Neural progenitor cell (in vitro differentiated cells): ENCODE measurements at regions not wholly inside any gene's neighbourhood (a gene's known extent, or its start where the extent isn't known, plus 50 kb on each side); places are given as distances from the start of the nearest gene placed in this dataset.
A peak's percentile ranks its signal among the peaks of the same experiment; 100 is the strongest.

Experiments used
- DNase-seq: peaks from one replicate; pipeline ENCODE4 v3.0.0-alpha.2; 2016; ENCODE audit warnings: low spot score
- H2AFZ ChIP-seq: fragments of 200-600 bp; sonication (generic); replicated peaks from 2 replicates; pipeline ENCODE4 v1.6.1; 2016; ENCODE audit warnings: antibody characterized with exemption
- H3F3A ChIP-seq: fragments of 200-600 bp; sonication (generic); 2 replicates; pipeline ENCODE4 v1.6.1; 2016; ENCODE audit warnings: antibody characterized with exemption, low read depth
- H3K27ac ChIP-seq: fragments of 200-600 bp; sonication (generic); 2 replicates; pipeline ENCODE4 v1.5.1; 2016; ENCODE audit warnings: mild to moderate bottlenecking
- H3K27me3 ChIP-seq: fragments of 200-600 bp; sonication (generic); 2 replicates; pipeline ENCODE4 v1.6.1; 2016; ENCODE audit warnings: mild to moderate bottlenecking, moderate library complexity
- H3K36me3 ChIP-seq: fragments of 200-600 bp; sonication (generic); 2 replicates; pipeline ENCODE4 v1.5.1; 2016
- H3K4me1 ChIP-seq: fragments of 200-600 bp; sonication (generic); 2 replicates; pipeline ENCODE4 v1.6.1; 2016; ENCODE audit warnings: mixed run types
- H3K4me2 ChIP-seq: fragments of 200-600 bp; sonication (generic); 2 replicates; pipeline ENCODE4 v1.6.1; 2016
- H3K4me3 ChIP-seq: fragments of 200-600 bp; sonication (generic); 2 replicates; pipeline ENCODE4 v1.5.1; 2016
- H3K79me2 ChIP-seq: fragments of 200-600 bp; sonication (generic); 2 replicates; pipeline ENCODE4 v1.6.1; 2016; ENCODE audit warnings: low read depth
- H3K9ac ChIP-seq: fragments of 200-600 bp; sonication (generic); 2 replicates; pipeline ENCODE4 v1.6.1; 2016
- H3K9me3 ChIP-seq: fragments of 200-600 bp; sonication (generic); 2 replicates; pipeline ENCODE4 v1.5.1; 2016; ENCODE audit warnings: low read depth
- H4K20me1 ChIP-seq: fragments of 200-600 bp; sonication (generic); 2 replicates; pipeline ENCODE4 v1.6.1; 2016; ENCODE audit warnings: low read depth
- H3K27ac Mint-ChIP-seq: 3 replicates; pipeline ENCODE4 v1.8.0; 2021; ENCODE audit warnings: mixed read lengths
- H3K27me3 Mint-ChIP-seq: 2 replicates; pipeline ENCODE4 v1.8.0; 2022; ENCODE audit warnings: low read depth, mild to moderate bottlenecking, inconsistent platforms, moderate library complexity, mixed read lengths; ENCODE audit not compliant: insufficient read depth
- H3K36me3 Mint-ChIP-seq: 3 replicates; pipeline ENCODE4 v1.8.0; 2021; ENCODE audit warnings: mixed read lengths
- H3K4me1 Mint-ChIP-seq: 3 replicates; pipeline ENCODE4 v1.8.0; 2021; ENCODE audit warnings: mixed read lengths
- H3K4me3 Mint-ChIP-seq: 3 replicates; pipeline ENCODE4 v1.8.0; 2021; ENCODE audit warnings: mild to moderate bottlenecking, moderate library complexity, mixed read lengths
- H3K9me3 Mint-ChIP-seq: 3 replicates; pipeline ENCODE4 v1.8.0; 2020; ENCODE audit warnings: mixed read lengths
- EZH2 ChIP-seq: fragments of 200-600 bp; sonication (generic); IDR thresholded peaks from 2 replicates; pipeline ENCODE4 v1.6.1; 2017; ENCODE audit warnings: antibody characterized with exemption, mild to moderate bottlenecking, moderate library complexity
- EZH2phosphoT487 ChIP-seq: fragments of 200-600 bp; sonication (generic); IDR thresholded peaks from 2 replicates; pipeline ENCODE4 v1.6.1; 2017; ENCODE audit warnings: antibody characterized with exemption
- TF ChIP-seq, protein P1 (sequence below): fragments of 200-600 bp; sonication (generic); IDR thresholded peaks from 2 replicates; pipeline ENCODE4 v1.5.1; 2017; ENCODE audit warnings: antibody characterized with exemption, mild to moderate bottlenecking

DNA sequence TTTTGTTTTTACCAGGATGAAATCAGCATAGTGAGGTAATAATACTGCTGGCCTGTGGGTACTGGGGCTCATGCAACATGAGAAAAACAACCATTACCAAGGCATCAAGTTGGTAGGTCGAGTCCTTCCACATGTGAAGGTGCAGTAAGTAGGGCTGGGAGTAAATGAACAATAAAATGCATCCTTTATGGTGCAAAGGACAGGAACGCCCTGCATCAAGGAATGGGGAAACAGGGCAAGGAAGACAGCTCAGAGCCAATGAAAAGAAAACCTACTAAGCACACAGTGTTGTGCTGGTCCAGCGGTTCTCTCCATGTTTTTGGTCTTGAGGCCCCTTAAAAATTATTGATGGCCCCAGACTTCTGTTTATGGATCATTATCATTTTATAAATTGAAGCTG is 168.5 kb upstream of the TPM1 start:
- H3K4me3 Mint-ChIP-seq: no peak overlapping the region
- Histone ChIP-seq H3K9me3 (no peaks in the 10 kb centered on the region), H3K4me2 (no peak overlapping the region), H2AFZ (no peak overlapping the region), H3K9ac (no peak overlapping the region), H3K79me2 (no peaks in the 10 kb centered on the region), H3K4me1 (peaks cover 8% of the 10 kb centered on the region), H4K20me1 (no peaks in the 10 kb centered on the region), H3K27me3 (peaks cover 1% of the 10 kb centered on the region), H3K36me3 (no peaks in the 10 kb centered on the region), H3K27ac (no peak overlapping the region), H3K4me3 (no peak overlapping the region), H3F3A (peaks cover 7% of the 10 kb centered on the region)
- no peak overlapping the region for H3K27ac Mint-ChIP-seq
- no peak for DNase-seq
- peaks cover 8% of the 10 kb centered on the region for H3K27me3 Mint-ChIP-seq
- H3K9me3 Mint-ChIP-seq: peaks cover 6% of the 10 kb centered on the region
- peaks cover 2% of the 10 kb centered on the region for H3K36me3 Mint-ChIP-seq
- TF ChIP-seq, protein P1, sequence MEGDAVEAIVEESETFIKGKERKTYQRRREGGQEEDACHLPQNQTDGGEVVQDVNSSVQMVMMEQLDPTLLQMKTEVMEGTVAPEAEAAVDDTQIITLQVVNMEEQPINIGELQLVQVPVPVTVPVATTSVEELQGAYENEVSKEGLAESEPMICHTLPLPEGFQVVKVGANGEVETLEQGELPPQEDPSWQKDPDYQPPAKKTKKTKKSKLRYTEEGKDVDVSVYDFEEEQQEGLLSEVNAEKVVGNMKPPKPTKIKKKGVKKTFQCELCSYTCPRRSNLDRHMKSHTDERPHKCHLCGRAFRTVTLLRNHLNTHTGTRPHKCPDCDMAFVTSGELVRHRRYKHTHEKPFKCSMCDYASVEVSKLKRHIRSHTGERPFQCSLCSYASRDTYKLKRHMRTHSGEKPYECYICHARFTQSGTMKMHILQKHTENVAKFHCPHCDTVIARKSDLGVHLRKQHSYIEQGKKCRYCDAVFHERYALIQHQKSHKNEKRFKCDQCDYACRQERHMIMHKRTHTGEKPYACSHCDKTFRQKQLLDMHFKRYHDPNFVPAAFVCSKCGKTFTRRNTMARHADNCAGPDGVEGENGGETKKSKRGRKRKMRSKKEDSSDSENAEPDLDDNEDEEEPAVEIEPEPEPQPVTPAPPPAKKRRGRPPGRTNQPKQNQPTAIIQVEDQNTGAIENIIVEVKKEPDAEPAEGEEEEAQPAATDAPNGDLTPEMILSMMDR: no peak
- TF ChIP-seq EZH2phosphoT487 (no peak), EZH2 (no peak)
- peaks cover 38% of the 10 kb centered on the region for H3K4me1 Mint-ChIP-seq

DNA sequence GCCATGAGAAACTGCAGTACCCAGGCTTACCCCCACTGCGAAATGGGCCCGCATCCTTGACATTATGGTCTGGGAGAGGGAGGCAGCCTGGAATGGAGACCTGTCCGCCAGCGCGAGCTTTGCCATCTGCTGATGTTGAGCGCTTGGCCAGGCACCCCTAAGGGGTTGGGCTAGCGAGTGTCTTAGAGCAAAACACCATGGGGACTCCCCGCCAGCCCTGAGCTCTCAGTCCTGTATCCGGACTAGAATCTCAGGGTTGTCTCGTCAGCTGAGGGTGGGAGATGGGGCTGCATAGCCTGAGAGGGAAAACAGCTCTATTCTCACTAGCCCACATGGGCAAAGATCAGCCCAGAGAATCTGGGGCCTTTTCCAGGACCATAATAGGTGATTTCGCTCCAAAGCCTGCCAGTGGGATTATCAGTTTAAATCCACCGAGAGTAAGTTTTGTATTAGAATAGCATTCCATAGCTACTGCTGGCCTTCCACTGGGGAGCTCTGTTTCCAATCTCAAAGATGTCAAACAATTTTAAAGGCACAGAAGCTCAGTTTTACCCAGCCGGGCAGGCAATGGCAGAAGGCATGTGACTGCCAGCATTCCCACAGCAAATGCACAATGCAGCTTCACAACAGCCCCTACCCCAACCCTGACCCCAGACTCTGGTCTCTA is 167.5 kb upstream of the TPM1 start:
- Mint-ChIP-seq H3K27me3 (peaks cover 12% of the 10 kb centered on the region), H3K4me1 (peaks cover 46% of the 10 kb centered on the region), H3K36me3 (peaks cover 2% of the 10 kb centered on the region), H3K9me3 (peaks cover 6% of the 10 kb centered on the region), H3K4me3 (no peak overlapping the region), H3K27ac (peak overlapping the region; percentile 48)
- Histone ChIP-seq H3K9ac (no peak overlapping the region), H3K4me1 (peaks cover 8% of the 10 kb centered on the region), H3K4me2 (no peak overlapping the region), H3K9me3 (no peaks in the 10 kb centered on the region), H3K79me2 (no peaks in the 10 kb centered on the region), H3K4me3 (no peak overlapping the region), H3F3A (peaks cover 7% of the 10 kb centered on the region), H4K20me1 (no peaks in the 10 kb centered on the region), H3K27me3 (peaks cover 12% of the 10 kb centered on the region), H3K27ac (no peak overlapping the region), H2AFZ (no peak overlapping the region), H3K36me3 (no peaks in the 10 kb centered on the region)
- DNase-seq: peak; percentile 29
- no peak for TF ChIP-seq EZH2
- TF ChIP-seq, protein P1: no peak
- no peak for TF ChIP-seq EZH2phosphoT487

DNA sequence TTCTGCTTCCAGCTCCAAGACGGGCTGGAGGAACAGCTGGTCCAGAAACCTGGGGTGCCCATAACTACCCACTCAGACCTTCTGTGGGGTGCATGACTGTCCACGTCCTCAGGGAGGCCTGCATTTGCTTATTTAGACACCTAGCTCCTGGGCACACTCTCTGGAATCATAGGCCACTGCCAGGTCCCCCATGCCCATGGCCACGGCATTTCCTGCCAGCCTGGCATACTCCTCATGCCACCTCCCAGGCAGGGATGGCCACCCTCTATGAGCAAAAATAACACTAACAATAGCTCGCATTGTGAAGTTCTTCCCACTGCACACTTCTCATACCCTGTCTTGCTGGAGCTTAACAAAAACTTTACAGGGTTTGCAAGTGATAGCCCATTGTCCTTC is 166.9 kb upstream of the TPM1 start:
- H3K9me3 ChIP-seq: no peaks in the 10 kb centered on the region
- peak overlapping the region; percentile 48 for H3K27ac Mint-ChIP-seq
- no peaks in the 10 kb centered on the region for H3K79me2 ChIP-seq
- no peak overlapping the region for H3K4me3 ChIP-seq
- no peak overlapping the region for H3K9ac ChIP-seq
- peaks cover 12% of the 10 kb centered on the region for H3K27me3 Mint-ChIP-seq
- no peaks in the 10 kb centered on the region for H3K36me3 ChIP-seq
- H3K36me3 Mint-ChIP-seq: peaks cover 2% of the 10 kb centered on the region
- DNase-seq: no peak
- peaks cover 8% of the 10 kb centered on the region for H3K4me1 ChIP-seq
- no peak overlapping the region for H3K27ac ChIP-seq
- H3K4me1 Mint-ChIP-seq: peaks cover 50% of the 10 kb centered on the region
- no peak overlapping the region for H2AFZ ChIP-seq
- H3K4me3 Mint-ChIP-seq: no peak overlapping the region
- peaks cover 7% of the 10 kb centered on the region for H3F3A ChIP-seq
- no peak overlapping the region for H3K4me2 ChIP-seq
- peaks cover 17% of the 10 kb centered on the region for H3K27me3 ChIP-seq
- no peaks in the 10 kb centered on the region for H4K20me1 ChIP-seq
- H3K9me3 Mint-ChIP-seq: peaks cover 4% of the 10 kb centered on the region
- no peak for TF ChIP-seq EZH2phosphoT487
- TF ChIP-seq, protein P1: no peak
- no peak for TF ChIP-seq EZH2
